Stimulated activated CD8-positive, alpha-beta memory T cell treated with anti-CD3 and anti-CD28 coated beads, Interleukin-7, amount 100 ng/mL, for 24 hours (primary cell): ENCODE measurements at regions not wholly inside any gene's neighbourhood (a gene's known extent, or its start where the extent isn't known, plus 50 kb on each side); places are given as distances from the start of the nearest gene placed in this dataset.

Experiments used
- DNase-seq: peaks from one replicate; pipeline ENCODE4 v3.0.0-alpha.2; 2020; ENCODE audit warnings: low read depth

DNA sequence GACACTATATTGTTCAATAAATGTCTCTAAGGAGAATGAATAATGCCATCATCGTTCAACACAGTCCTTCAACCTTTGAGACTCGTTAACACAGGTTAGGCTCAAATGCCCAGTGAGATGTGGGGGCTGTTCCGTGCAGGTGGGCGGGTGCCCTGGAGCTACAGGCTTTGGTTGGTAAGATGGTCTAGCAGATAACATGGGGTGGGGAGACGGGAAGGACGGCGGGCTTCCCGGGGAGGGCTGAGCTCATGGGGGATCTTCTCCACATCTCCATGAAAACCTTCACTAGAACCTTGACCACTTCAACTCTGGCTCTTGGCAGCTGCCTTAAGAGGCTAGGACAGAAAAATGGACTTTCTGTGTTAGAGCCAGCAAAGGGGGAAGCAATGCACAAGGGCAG is 134.1 kb upstream of the TCERG1L start:
- no peak for DNase-seq

- no peak for DNase-seq
Observed at GRCh38 chr10:131446171-131446570, 134.7 kb upstream of the TCERG1L start.

GRCh38 chr10:131448171-131448570 is 136.7 kb upstream of the TCERG1L start:
- DNase-seq: no peak

GRCh38 chr10:131448883-131449282 is 137.4 kb upstream of the TCERG1L start:
- DNase-seq: no peak

GRCh38 chr10:131450216-131450765 is 138.8 kb upstream of the TCERG1L start:
- DNase-seq: no peak

DNA sequence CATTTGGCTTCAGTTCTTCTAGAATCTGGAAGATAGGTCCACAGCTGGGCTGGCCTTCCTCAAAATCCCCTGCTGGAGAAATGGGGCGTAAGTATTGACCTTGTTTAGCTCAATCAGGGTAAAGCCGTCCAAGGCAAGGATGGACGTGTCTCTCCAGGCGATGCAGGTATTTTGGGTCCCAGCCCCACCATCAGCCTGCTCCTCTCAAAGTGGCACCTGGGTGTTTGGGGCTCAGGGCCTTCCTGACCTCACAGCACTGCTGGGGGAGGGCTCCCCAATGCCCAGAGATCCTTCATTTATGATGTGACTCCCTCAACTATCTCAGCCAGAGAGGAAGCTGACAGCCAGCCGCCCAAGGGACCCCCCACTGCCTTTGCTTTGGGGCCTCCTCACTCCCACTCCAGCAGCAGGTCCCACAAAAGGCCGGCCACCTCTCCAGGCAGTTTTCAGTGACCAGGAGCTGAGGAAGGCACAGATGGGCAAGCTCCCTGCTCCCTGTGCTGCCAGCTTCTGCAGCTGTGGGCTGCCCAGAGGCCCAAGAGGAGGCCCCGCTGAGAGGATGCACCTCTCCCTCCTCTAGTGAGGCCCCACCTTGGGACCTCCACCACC is 140.0 kb upstream of the TCERG1L start:
- no peak for DNase-seq

DNA sequence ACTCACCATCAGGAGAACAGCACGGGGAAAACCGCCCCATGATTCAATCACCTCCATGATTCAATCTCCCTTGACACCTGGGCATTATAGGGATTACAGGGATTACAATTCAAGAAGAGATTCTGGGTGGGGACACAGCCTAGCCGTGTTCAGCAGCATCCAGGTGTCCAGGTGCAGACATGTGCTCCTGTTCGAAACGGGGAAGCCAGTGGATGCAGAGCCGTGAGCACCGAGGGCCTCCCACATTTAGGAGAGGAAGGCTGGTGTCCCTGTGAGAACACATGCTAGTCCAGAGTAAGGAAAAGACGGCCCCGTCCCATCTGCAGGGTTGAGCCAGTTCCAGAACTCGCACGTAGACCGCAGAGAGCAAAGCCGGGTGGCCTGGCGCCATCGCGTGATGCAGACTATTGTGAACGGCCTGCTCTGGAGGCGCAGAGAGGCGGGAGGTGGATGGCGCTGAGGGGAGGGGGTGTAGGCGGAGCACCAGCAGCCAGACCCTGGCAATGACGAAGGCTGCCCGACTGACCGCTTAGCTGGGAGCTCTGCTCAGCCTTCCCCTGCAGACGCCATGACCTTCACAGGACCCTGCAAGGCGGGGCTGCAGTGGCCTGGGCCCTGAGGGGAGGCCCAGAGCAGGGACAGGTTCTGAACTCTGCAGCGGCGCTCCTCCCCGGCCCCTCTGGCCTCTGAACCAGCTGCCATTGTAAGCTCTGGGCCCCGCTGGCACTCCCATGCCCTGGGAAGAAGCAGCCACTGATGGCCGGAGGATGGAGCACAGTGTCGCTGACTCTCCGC is 141.6 kb upstream of the TCERG1L start:
- DNase-seq: no peak

DNA sequence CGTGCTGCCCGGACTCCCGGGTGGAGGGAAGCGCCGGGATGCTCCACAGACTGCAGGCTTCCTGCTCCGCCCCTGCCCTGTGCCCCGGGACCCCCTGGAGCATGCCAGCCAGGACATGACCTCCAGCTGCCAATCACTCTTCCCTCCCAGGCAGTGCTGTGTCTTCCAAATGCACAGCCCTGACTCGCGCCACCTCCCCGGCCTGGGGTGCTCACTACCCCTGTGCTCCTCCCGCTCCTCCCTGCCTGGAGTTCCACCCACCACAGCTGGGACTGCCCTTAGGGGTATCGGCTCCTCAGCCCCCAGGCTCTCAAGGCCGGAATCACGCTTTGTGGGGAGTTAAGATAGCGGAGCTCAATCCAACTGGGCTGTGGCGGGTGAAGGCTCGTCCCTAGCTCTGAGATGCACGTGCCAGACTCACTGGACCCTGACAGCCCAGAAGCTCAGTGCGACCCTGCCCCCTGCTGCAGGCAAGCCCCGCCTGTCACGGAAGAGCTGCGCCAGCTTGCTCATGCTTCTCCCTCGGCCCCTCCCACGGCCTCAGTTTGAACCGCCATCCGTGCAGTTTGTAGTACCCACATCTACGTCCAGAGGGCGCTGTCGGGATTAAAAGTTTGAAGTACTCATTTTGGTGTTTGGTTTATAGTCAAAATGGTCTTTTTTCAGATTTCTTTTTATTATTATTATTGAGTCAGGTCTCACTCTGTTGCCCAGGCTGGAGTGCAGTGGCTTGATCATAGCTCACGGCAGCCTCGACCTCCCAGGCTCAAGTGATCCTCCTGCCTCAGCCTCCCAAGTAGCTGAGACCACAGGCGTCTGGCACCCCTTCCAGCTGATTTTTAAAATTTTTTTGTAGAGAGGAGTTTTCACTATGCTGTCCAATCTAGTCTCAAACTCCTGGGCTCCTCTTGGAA is 142.5 kb upstream of the TCERG1L start:
- DNase-seq: peak; percentile 70

- DNase-seq: no peak
Observed at GRCh38 chr10:131456411-131456810, 144.9 kb upstream of the TCERG1L start.

- DNase-seq: no peak
Observed at GRCh38 chr10:131461093-131461492, 149.6 kb upstream of the TCERG1L start.

- DNase-seq: no peak
Observed at GRCh38 chr10:131464789-131465188, 153.3 kb upstream of the TCERG1L start.

- no peak for DNase-seq
Observed at GRCh38 chr10:131469551-131469950, 158.0 kb upstream of the TCERG1L start.

- no peak for DNase-seq
Observed at GRCh38 chr10:131473645-131474044, 162.1 kb upstream of the TCERG1L start.

DNA sequence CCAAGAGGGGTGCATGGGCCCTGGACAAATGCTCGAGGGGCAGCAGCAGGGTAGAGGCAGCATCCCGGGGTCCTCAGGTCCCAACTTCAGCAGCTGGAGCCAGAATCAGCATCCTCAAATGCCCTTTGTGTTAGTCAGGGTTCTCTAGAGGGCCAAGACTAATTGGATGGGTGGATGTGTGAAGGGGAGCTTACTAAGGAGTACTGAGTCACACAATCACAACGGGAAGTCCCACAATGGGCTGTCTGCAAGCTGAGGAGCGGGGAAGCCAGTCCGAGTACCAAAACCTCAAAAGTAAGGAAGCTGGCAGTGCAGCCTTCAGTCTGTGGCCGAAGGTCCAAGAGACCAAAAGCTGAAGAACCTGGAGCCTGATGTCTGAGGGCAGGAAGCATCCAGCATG is 162.9 kb upstream of the TCERG1L start:
- DNase-seq: no peak

DNA sequence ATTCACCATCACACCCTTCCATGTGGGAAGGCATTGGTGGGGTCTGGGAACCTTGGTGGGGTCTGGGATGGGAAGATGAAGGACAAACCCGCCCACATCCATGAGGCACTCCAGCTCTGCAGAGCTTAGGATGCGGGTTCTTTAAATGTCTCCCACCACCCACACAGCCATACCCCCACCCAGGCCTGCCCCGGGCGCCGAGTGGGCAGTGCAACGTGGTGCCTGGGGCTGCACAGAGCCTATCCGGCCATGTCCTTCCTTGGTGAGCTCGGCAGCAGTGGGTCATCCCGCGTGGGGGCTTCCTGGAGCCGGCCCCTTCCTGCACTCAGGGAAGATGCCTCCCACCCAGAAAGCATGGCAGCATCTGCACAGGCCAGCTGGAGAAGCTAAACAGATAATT is 163.5 kb upstream of the TCERG1L start:
- no peak for DNase-seq

- DNase-seq: no peak
Observed at GRCh38 chr10:131475803-131476202, 164.3 kb upstream of the TCERG1L start.

GRCh38 chr10:131477457-131478121 is 166.1 kb upstream of the TCERG1L start:
- DNase-seq: no peak

GRCh38 chr10:131478377-131478989 is 167.0 kb upstream of the TCERG1L start:
- DNase-seq: no peak

DNA sequence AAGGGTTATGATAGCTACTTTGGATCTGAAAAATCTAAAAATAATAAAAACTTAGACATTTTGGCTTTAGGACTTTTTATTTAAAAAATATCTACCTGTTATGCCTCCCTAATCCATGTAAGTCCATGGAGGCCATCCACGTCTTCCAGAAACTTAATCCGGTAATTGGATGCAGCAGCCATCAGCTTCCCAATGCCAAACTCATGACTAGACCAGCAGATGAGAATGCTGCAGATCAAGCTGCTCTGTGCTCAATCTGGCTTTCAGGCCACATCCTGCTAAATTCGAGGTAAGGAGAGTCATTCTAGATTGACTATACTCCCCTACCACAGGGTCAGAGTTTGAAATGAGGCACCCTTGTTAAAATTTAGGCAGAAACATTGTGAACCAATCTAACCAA is 168.5 kb upstream of the TCERG1L start:
- DNase-seq: no peak

DNA sequence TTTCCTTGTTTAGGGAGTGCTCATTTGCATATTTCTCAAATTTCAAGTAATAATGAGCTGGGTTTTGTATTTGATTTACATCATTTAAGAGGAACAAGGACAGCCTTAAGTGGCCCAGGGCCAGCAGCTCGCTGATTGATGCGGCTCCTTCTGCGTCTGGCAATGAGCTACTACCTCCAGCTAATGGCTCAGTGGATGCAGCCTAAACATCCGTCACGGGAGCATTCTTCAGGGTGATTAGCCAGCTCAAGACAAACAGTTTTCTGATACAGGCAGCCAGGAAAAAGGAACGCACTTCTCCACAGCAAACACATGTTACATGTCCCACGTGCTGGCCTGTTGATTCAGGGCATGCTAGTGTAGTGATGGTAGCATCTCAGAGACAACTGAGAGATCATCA is 169.3 kb upstream of the TCERG1L start:
- no peak for DNase-seq

GRCh38 chr10:131485732-131486131 is 174.2 kb upstream of the TCERG1L start:
- DNase-seq: no peak
